Activated T-cell treated with anti-CD3 and anti-CD28 coated beads, Interleukin-2, amount 50 U/mL, for 72 hours (primary cell): ENCODE measurements at regions not wholly inside any gene's neighbourhood (a gene's known extent, or its start where the extent isn't known, plus 50 kb on each side); places are given as distances from the start of the nearest gene placed in this dataset.
"Not testable (repeated sequence)": the region's sequence is repeated elsewhere in the genome, so short reads cannot be mapped to it uniquely, and the experiment has no call there.

Experiments
- ATAC-seq, 2 donors: fragments of 150-1000 bp; cut with Tn5 transposase; replicated peaks in 1 of 2; 2 replicates each; pipeline ENCODE4 v1.10.0; 2021; ENCODE audit warnings: moderate library complexity in 2 of 2, mild to moderate bottlenecking in 1 of 2
- DNase-seq, 2 donors: peaks; one replicate each; pipeline ENCODE4 v3.0.0; 2021 to 2022; ENCODE audit warnings: mixed read lengths in 1 of 2
- H3K27ac Mint-ChIP-seq: one replicate; pipeline ENCODE4 v1.8.0; 2022; ENCODE audit warnings: mild to moderate bottlenecking, moderate library complexity, mixed read lengths
- H3K27me3 Mint-ChIP-seq: one replicate; pipeline ENCODE4 v1.8.0; 2022; ENCODE audit warnings: low read depth, mixed read lengths
- H3K36me3 Mint-ChIP-seq, 2 donors: one replicate each; pipeline ENCODE4 v1.8.0; 2022; ENCODE audit warnings: mixed read lengths in 2 of 2, mild to moderate bottlenecking in 1 of 2; ENCODE audit not compliant: insufficient read depth in 2 of 2
- H3K4me1 Mint-ChIP-seq: one replicate; pipeline ENCODE4 v1.8.0; 2022; ENCODE audit warnings: low read depth, mixed read lengths
- H3K4me3 Mint-ChIP-seq, 2 donors: one replicate each; pipeline ENCODE4 v1.8.0; 2022; ENCODE audit warnings: mild to moderate bottlenecking in 2 of 2, mixed read lengths in 2 of 2, moderate library complexity in 2 of 2
- H3K9me3 Mint-ChIP-seq, 2 donors: one replicate each; pipeline ENCODE4 v1.8.0; 2022; ENCODE audit warnings: mixed read lengths in 2 of 2

GRCh38 chrX:1140236-1140681, 72.2 kb downstream of the CRLF2 start:
- Mint-ChIP-seq H3K27me3 (no peaks in the 10 kb centered on the region), H3K36me3 (no peaks in the 10 kb centered on the region), H3K27ac (no peak overlapping the region), H3K4me3 (no peak overlapping the region), H3K9me3 (no peaks in the 10 kb centered on the region), H3K4me1 (no peaks in the 10 kb centered on the region)
- no peak for DNase-seq
- no peak for ATAC-seq

- DNase-seq (no peak), ATAC-seq (no peak)
- Mint-ChIP-seq H3K36me3 (no peaks in the 10 kb centered on the region), H3K4me1 (no peaks in the 10 kb centered on the region), H3K27me3 (no peaks in the 10 kb centered on the region), H3K27ac (no peak overlapping the region), H3K4me3 (no peak overlapping the region), H3K9me3 (no peaks in the 10 kb centered on the region)
These were observed 73.3 kb downstream of the CRLF2 start for GRCh38 chrX:1139185-1139500.

GRCh38 chrX:1138476-1139184, 73.8 kb downstream of the CRLF2 start:
- ATAC-seq (no peak), DNase-seq (no peak)
- Mint-ChIP-seq H3K27me3 (no peaks in the 10 kb centered on the region), H3K36me3 (no peaks in the 10 kb centered on the region), H3K9me3 (no peaks in the 10 kb centered on the region), H3K4me3 (no peak overlapping the region), H3K27ac (no peak overlapping the region), H3K4me1 (no peaks in the 10 kb centered on the region)

GRCh38 chrX:1137531-1137930, 74.9 kb downstream of the CRLF2 start:
- DNase-seq, result no peak
- H3K27ac Mint-ChIP-seq, result no peak overlapping the region
- no peak for ATAC-seq
- H3K4me3 Mint-ChIP-seq, result no peak overlapping the region
- no peaks in the 10 kb centered on the region for H3K36me3 Mint-ChIP-seq
- no peaks in the 10 kb centered on the region for H3K4me1 Mint-ChIP-seq
- no peaks in the 10 kb centered on the region for H3K27me3 Mint-ChIP-seq
- H3K9me3 Mint-ChIP-seq, result no peaks in the 10 kb centered on the region

- not testable (repeated sequence) for H3K36me3 Mint-ChIP-seq, ATAC-seq
These were observed 75.9 kb downstream of the CRLF2 start for GRCh38 chrX:1136582-1136981.

GRCh38 chrX:1134976-1135375, 77.5 kb downstream of the CRLF2 start:
- DNase-seq, result no peak
- H3K27me3 Mint-ChIP-seq, result no peaks in the 10 kb centered on the region
- H3K9me3 Mint-ChIP-seq, result no peaks in the 10 kb centered on the region
- H3K4me1 Mint-ChIP-seq, result no peaks in the 10 kb centered on the region
- H3K27ac Mint-ChIP-seq, result no peak overlapping the region
- H3K36me3 Mint-ChIP-seq, result no peaks in the 10 kb centered on the region
- no peak for ATAC-seq
- H3K4me3 Mint-ChIP-seq, result no peak overlapping the region

More at GRCh38 chrX:1136582-1136981, 75.9 kb downstream of the CRLF2 start:
- not testable (repeated sequence) for DNase-seq, H3K4me3 Mint-ChIP-seq, H3K4me1 Mint-ChIP-seq, H3K9me3 Mint-ChIP-seq, H3K27ac Mint-ChIP-seq, H3K27me3 Mint-ChIP-seq

- no peaks in the 10 kb centered on the region for H3K27me3 Mint-ChIP-seq
- H3K36me3 Mint-ChIP-seq, result no peaks in the 10 kb centered on the region
- no peak for ATAC-seq
- H3K4me1 Mint-ChIP-seq, result no peaks in the 10 kb centered on the region
- DNase-seq, result no peak
- no peak overlapping the region for H3K27ac Mint-ChIP-seq
- H3K4me3 Mint-ChIP-seq, result no peak overlapping the region
- H3K9me3 Mint-ChIP-seq, result no peaks in the 10 kb centered on the region
These were observed 78.3 kb downstream of the CRLF2 start for GRCh38 chrX:1134156-1134555.

- no peaks in the 10 kb centered on the region for H3K4me1 Mint-ChIP-seq
These were observed 85.7 kb downstream of the CRLF2 start for GRCh38 chrX:1126738-1127137.

GRCh38 chrX:1124531-1124930, 87.9 kb downstream of the CRLF2 start:
- no peak overlapping the region for H3K27ac Mint-ChIP-seq
- ATAC-seq (no peak), DNase-seq (no peak)
- peaks cover 2 to 3% of the 10 kb centered on the region in 2 donors for H3K9me3 Mint-ChIP-seq
- H3K27me3 Mint-ChIP-seq, result no peaks in the 10 kb centered on the region
- no peaks in the 10 kb centered on the region for H3K36me3 Mint-ChIP-seq
- no peaks in the 10 kb centered on the region for H3K4me1 Mint-ChIP-seq
- no peak overlapping the region for H3K4me3 Mint-ChIP-seq

More at GRCh38 chrX:1126738-1127137, 85.7 kb downstream of the CRLF2 start:
- no peak for DNase-seq
- H3K9me3 Mint-ChIP-seq, result peaks cover 2 to 3% of the 10 kb centered on the region in 2 donors
- no peak for ATAC-seq
- H3K36me3 Mint-ChIP-seq, result no peaks in the 10 kb centered on the region
- no peak overlapping the region for H3K27ac Mint-ChIP-seq
- no peaks in the 10 kb centered on the region for H3K27me3 Mint-ChIP-seq
- no peak overlapping the region for H3K4me3 Mint-ChIP-seq

- not testable (repeated sequence) for H3K36me3 Mint-ChIP-seq, H3K27me3 Mint-ChIP-seq, H3K4me3 Mint-ChIP-seq, H3K27ac Mint-ChIP-seq, ATAC-seq, DNase-seq, H3K9me3 Mint-ChIP-seq, H3K4me1 Mint-ChIP-seq
These were observed 89.6 kb downstream of the CRLF2 start for GRCh38 chrX:1122851-1123250.

GRCh38 chrX:1119275-1119674, 93.2 kb downstream of the CRLF2 start:
- Mint-ChIP-seq H3K4me1 (no peaks in the 10 kb centered on the region), H3K4me3 (no peak overlapping the region), H3K27me3 (no peaks in the 10 kb centered on the region), H3K9me3 (no peaks in the 10 kb centered on the region), H3K36me3 (no peaks in the 10 kb centered on the region), H3K27ac (no peak overlapping the region)
- DNase-seq (no peak), ATAC-seq (no peak)

- ATAC-seq (no peak), DNase-seq (no peak)
- H3K4me3 Mint-ChIP-seq, result no peak overlapping the region
- H3K27ac Mint-ChIP-seq, result no peak overlapping the region
- no peaks in the 10 kb centered on the region for H3K4me1 Mint-ChIP-seq
- no peaks in the 10 kb centered on the region for H3K27me3 Mint-ChIP-seq
- H3K9me3 Mint-ChIP-seq, result no peaks in the 10 kb centered on the region
- no peaks in the 10 kb centered on the region for H3K36me3 Mint-ChIP-seq
These were observed 93.8 kb downstream of the CRLF2 start for GRCh38 chrX:1118572-1119199.

- DNase-seq, H3K9me3 Mint-ChIP-seq, H3K36me3 Mint-ChIP-seq, H3K4me3 Mint-ChIP-seq, H3K27ac Mint-ChIP-seq, H3K4me1 Mint-ChIP-seq, ATAC-seq: not testable (repeated sequence)
- H3K27me3 Mint-ChIP-seq, result peaks cover 21% of the 10 kb centered on the region
These were observed 97.0 kb downstream of the CRLF2 start for GRCh38 chrX:1115411-1115810.

- Mint-ChIP-seq H3K9me3 (peaks cover 5 to 10% of the 10 kb centered on the region in 2 donors), H3K36me3 (peaks cover 2 to 3% of the 10 kb centered on the region in 2 donors), H3K4me3 (no peak overlapping the region), H3K4me1 (peaks cover 9% of the 10 kb centered on the region), H3K27me3 (peaks cover 29% of the 10 kb centered on the region), H3K27ac (no peak overlapping the region)
- DNase-seq (no peak), ATAC-seq (no peak)
These were observed 100.1 kb downstream of the CRLF2 start for GRCh38 chrX:1112321-1112720.
